Ovary (tissue), 7 donors: ENCODE measurements at regions not wholly inside any gene's neighbourhood (a gene's known extent, or its start where the extent isn't known, plus 50 kb on each side); places are given as distances from the start of the nearest gene placed in this dataset.

Source experiments
- DNase-seq, 5 donors: peaks; one replicate each; pipeline ENCODE4 v3.0.0-alpha.2; 2019 to 2020
- H3K27ac ChIP-seq, 2 donors: fragments of 200-600 bp; one replicate each; pipeline versions ENCODE4 v1.5.1 to v1.8.0; 2019 to 2022
- H3K27me3 ChIP-seq: fragments of 200-600 bp; one replicate; pipeline ENCODE4 v1.8.0; 2022
- H3K36me3 ChIP-seq: fragments of 200-600 bp; sonication (generic); one replicate; pipeline ENCODE4 v1.5.1; 2019
- H3K4me1 ChIP-seq: one replicate; pipeline ENCODE4 v1.8.1; 2013; ENCODE audit warnings: mild to moderate bottlenecking, moderate library complexity; ENCODE audit not compliant: insufficient read depth
- H3K4me3 ChIP-seq: fragments of 200-600 bp; sonication (generic); one replicate; pipeline ENCODE4 v1.5.1; 2017
- H3K9me3 ChIP-seq, 2 donors: fragments of 200-600 bp in 1 of 2; sonication (generic) in 1 of 2; one replicate each; pipeline versions ENCODE4 v1.5.1 to v1.8.1; 2013 to 2019; ENCODE audit warnings: mild to moderate bottlenecking in 1 of 2, moderate library complexity in 1 of 2
- CTCF ChIP-seq, 3 donors: fragments of 450-650 bp in 2 of 3; fragments of 200-600 bp in 1 of 3; IDR thresholded peaks; one replicate each; pipeline versions ENCODE4 v1.5.1 to v1.8.0; 2016 to 2022; ENCODE audit warnings: antibody characterized with exemption in 3 of 3, mild to moderate bottlenecking in 1 of 3
- EP300 ChIP-seq: sonication (generic); formaldehyde crosslinking; IDR thresholded peaks from one replicate; pipeline ENCODE4 v1.6.1; 2017; ENCODE audit warnings: antibody characterized with exemption
- POLR2A ChIP-seq: fragments of 450-650 bp; IDR thresholded peaks from one replicate; pipeline ENCODE4 v1.6.1; 2017; ENCODE audit warnings: antibody characterized with exemption, mild to moderate bottlenecking, moderate library complexity
- WGBS, 3 donors: extraction: QIAGEN DNeasy Blood & Tissue Kit in 1 of 3; methylation state at CpG; one replicate each; pipeline versions ENCODE4 v1.1.5 to v1.1.7; 2013 to 2017; 5-methylcytosine and 5-hydroxymethylcytosine counted together
- intact Hi-C, 4 donors: fragments of 100-400 bp; cut with DNase I; formaldehyde crosslinking; loops; one replicate each; pipeline versions ENCODE4 v1.11.0 to v1.15.1; 2022 to 2023
- donor health status: DM: no; HTN: no; CAD: no; lungs with moderate emphysema.
- donor health status: DM: no; HTN: no; CAD: no.
- donor health status: Bipolar disorder and iron deficiency.
- donor health status: DM: no; HTN: no; CAD: no.
- donor health status: DM: yes; HTN: yes; CAD: no.

- H3K27me3 ChIP-seq, result no peaks in the 10 kb centered on the region
- no peak overlapping the region for H3K27ac ChIP-seq
- DNase-seq, result no peak
- no peaks in the 10 kb centered on the region for H3K4me1 ChIP-seq
- no peaks in the 10 kb centered on the region for H3K36me3 ChIP-seq
- intact Hi-C loops, result no loop called here
- H3K4me3 ChIP-seq, result no peak overlapping the region
- no peaks in the 10 kb centered on the region for H3K9me3 ChIP-seq
- 61 to 64% (median 62%) methylated on average over 1 of the region's 1 CpG for WGBS, 3 donors
- no peak for TF ChIP-seq CTCF (IDR thresholded peaks at IDR 0.05)
- no peak for TF ChIP-seq EP300
- TF ChIP-seq POLR2A, result no peak
Measured at GRCh38 chr2:65681503-65681902, 249.1 kb upstream of the SPRED2 start.

GRCh38 chr2:65678779-65679391 lies 246.5 kb upstream of the SPRED2 start:
- Histone ChIP-seq H3K4me1 (no peaks in the 10 kb centered on the region), H3K27ac (no peak overlapping the region), H3K27me3 (no peaks in the 10 kb centered on the region), H3K36me3 (no peaks in the 10 kb centered on the region), H3K9me3 (no peaks in the 10 kb centered on the region), H3K4me3 (no peak overlapping the region)
- intact Hi-C loops, result no loop called here
- TF ChIP-seq CTCF (IDR thresholded peaks at IDR 0.05), result no peak
- TF ChIP-seq POLR2A, result no peak
- no peak for TF ChIP-seq EP300
- DNase-seq, result no peak
- WGBS, 3 donors, result 75 to 77% (median 76%) methylated on average over 5 of the region's 5 CpGs

GRCh38 chr2:65675350-65675749 lies 243.0 kb upstream of the SPRED2 start:
- H3K27me3 ChIP-seq, result no peaks in the 10 kb centered on the region
- H3K27ac ChIP-seq, result no peak overlapping the region
- H3K9me3 ChIP-seq, result no peaks in the 10 kb centered on the region
- intact Hi-C loops, result no loop called here
- WGBS, 3 donors, result 92 to 98% (median 97%) methylated on average over 4 of the region's 4 CpGs
- no peak for DNase-seq
- H3K4me3 ChIP-seq, result no peak overlapping the region
- no peaks in the 10 kb centered on the region for H3K36me3 ChIP-seq
- no peaks in the 10 kb centered on the region for H3K4me1 ChIP-seq
- TF ChIP-seq POLR2A, result no peak
- TF ChIP-seq EP300, result no peak
- TF ChIP-seq CTCF (IDR thresholded peaks at IDR 0.05), result no peak

GRCh38 chr2:65671670-65672242 lies 239.4 kb upstream of the SPRED2 start:
- H3K4me1 ChIP-seq, result no peaks in the 10 kb centered on the region
- intact Hi-C loops, result no loop called here
- no peak for DNase-seq
- no peak for TF ChIP-seq POLR2A
- TF ChIP-seq EP300, result no peak
- peaks cover 0 to 5% of the 10 kb centered on the region in 2 donors for H3K9me3 ChIP-seq
- H3K27ac ChIP-seq, result no peak overlapping the region
- H3K4me3 ChIP-seq, result no peak overlapping the region
- no peaks in the 10 kb centered on the region for H3K36me3 ChIP-seq
- no peaks in the 10 kb centered on the region for H3K27me3 ChIP-seq
- WGBS, 3 donors, result 34 to 68% (median 56%) methylated on average over 2 of the region's 2 CpGs

- DNase-seq, result no peak
- TF ChIP-seq POLR2A (no peak), EP300 (no peak), CTCF (IDR thresholded peaks at IDR 0.05) (no peak)
- Histone ChIP-seq H3K4me3 (no peak overlapping the region), H3K9me3 (peaks cover 0 to 5% of the 10 kb centered on the region in 2 donors), H3K27ac (no peak overlapping the region), H3K27me3 (no peaks in the 10 kb centered on the region), H3K36me3 (no peaks in the 10 kb centered on the region), H3K4me1 (peaks cover 1% of the 10 kb centered on the region)
- WGBS, 3 donors, result 89 to 93% (median 90%) methylated on average over 2 of the region's 2 CpGs
- intact Hi-C loops, result no loop called here
Measured at GRCh38 chr2:65669574-65669973, 237.2 kb upstream of the SPRED2 start.
